ENCODE measurements at regions not wholly inside any gene's neighbourhood (a gene's known extent, or its start where the extent isn't known, plus 50 kb on each side); places are given as distances from the start of the nearest gene placed in this dataset.

DNA sequence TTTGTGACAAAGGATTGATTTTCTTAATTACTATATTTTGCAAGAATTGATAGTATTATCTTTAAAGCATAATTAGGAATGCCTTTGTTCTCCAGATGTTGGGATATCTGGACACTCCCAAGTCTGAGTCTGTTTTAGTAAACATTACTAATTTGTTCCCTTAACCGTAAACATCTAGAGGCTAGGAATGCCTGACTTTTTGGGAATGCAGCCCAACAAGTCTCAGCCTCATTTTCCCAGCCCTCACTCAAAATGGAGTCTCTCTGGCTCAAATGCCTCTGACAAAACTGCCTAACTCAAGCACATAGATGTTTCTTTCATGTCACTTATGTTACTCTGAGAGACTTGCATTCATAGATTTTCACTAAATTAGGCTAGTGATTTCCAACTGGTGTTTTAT, 297.0 kb upstream of the CLNK start:
- TF ChIP-seq, protein P1, sequence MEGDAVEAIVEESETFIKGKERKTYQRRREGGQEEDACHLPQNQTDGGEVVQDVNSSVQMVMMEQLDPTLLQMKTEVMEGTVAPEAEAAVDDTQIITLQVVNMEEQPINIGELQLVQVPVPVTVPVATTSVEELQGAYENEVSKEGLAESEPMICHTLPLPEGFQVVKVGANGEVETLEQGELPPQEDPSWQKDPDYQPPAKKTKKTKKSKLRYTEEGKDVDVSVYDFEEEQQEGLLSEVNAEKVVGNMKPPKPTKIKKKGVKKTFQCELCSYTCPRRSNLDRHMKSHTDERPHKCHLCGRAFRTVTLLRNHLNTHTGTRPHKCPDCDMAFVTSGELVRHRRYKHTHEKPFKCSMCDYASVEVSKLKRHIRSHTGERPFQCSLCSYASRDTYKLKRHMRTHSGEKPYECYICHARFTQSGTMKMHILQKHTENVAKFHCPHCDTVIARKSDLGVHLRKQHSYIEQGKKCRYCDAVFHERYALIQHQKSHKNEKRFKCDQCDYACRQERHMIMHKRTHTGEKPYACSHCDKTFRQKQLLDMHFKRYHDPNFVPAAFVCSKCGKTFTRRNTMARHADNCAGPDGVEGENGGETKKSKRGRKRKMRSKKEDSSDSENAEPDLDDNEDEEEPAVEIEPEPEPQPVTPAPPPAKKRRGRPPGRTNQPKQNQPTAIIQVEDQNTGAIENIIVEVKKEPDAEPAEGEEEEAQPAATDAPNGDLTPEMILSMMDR (IDR thresholded peaks at IDR 0.05) = no peak
- TF ChIP-seq POLR2A (IDR thresholded peaks at IDR 0.05; ENCODE audit: low read length) (no peak), MYC (IDR thresholded peaks at IDR 0.05; ENCODE audit: borderline replicate concordance, low read length) (no peak), MAFK (IDR thresholded peaks at IDR 0.05; ENCODE audit: partially characterized antibody) (no peak), BHLHE40 (IDR thresholded peaks at IDR 0.05; ENCODE audit: low read depth, low read length) (no peak), KDM5A (IDR thresholded peaks at IDR 0.05) (no peak), EP300 (IDR thresholded peaks at IDR 0.05) (no peak), EHMT2 (IDR thresholded peaks at IDR 0.05; ENCODE audit: low read depth) (no peak), RAD21 (conservative IDR thresholded peaks at IDR 0.05 in 1 of 2, IDR thresholded peaks at IDR 0.05 in 1 of 2) (no peak), TP53 (CRISPR knock-in tag; IDR thresholded peaks at IDR 0.05) (no peak)
- TF ChIP-seq, protein P2, sequence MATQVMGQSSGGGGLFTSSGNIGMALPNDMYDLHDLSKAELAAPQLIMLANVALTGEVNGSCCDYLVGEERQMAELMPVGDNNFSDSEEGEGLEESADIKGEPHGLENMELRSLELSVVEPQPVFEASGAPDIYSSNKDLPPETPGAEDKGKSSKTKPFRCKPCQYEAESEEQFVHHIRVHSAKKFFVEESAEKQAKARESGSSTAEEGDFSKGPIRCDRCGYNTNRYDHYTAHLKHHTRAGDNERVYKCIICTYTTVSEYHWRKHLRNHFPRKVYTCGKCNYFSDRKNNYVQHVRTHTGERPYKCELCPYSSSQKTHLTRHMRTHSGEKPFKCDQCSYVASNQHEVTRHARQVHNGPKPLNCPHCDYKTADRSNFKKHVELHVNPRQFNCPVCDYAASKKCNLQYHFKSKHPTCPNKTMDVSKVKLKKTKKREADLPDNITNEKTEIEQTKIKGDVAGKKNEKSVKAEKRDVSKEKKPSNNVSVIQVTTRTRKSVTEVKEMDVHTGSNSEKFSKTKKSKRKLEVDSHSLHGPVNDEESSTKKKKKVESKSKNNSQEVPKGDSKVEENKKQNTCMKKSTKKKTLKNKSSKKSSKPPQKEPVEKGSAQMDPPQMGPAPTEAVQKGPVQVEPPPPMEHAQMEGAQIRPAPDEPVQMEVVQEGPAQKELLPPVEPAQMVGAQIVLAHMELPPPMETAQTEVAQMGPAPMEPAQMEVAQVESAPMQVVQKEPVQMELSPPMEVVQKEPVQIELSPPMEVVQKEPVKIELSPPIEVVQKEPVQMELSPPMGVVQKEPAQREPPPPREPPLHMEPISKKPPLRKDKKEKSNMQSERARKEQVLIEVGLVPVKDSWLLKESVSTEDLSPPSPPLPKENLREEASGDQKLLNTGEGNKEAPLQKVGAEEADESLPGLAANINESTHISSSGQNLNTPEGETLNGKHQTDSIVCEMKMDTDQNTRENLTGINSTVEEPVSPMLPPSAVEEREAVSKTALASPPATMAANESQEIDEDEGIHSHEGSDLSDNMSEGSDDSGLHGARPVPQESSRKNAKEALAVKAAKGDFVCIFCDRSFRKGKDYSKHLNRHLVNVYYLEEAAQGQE (IDR thresholded peaks at IDR 0.05) = no peak

All from A549 (cell line).